SU-DHL-6 (cell line): ENCODE measurements at regions not wholly inside any gene's neighbourhood (a gene's known extent, or its start where the extent isn't known, plus 50 kb on each side); places are given as distances from the start of the nearest gene placed in this dataset.

ENCODE experiments used
- CTCF ChIP-seq: fragments of 200-600 bp; sonication (generic); IDR thresholded peaks from one replicate; pipeline ENCODE4 v1.5.1; 2017; ENCODE audit warnings: antibody characterized with exemption, mild to moderate bottlenecking, low read length, moderate library complexity; ENCODE audit not compliant: insufficient read depth, poor library complexity, severe bottlenecking
- EZH2phosphoT487 ChIP-seq: fragments of 200-600 bp; sonication (generic), shearing (Covaris generic); conservative IDR thresholded peaks from 2 replicates; pipeline ENCODE4 v1.6.1; 2018; ENCODE audit warnings: mild to moderate bottlenecking, antibody characterized with exemption, low read length, moderate library complexity, mixed read lengths

GRCh38 chr17:83159204-83160049 lies 80.0 kb downstream of the METRNL start:
- no peak for TF ChIP-seq CTCF
- no peak for TF ChIP-seq EZH2phosphoT487
